ENCODE measurements at regions not wholly inside any gene's neighbourhood (a gene's known extent, or its start where the extent isn't known, plus 50 kb on each side); places are given as distances from the start of the nearest gene placed in this dataset.

- no peak for DNase-seq
These were observed 94.0 kb upstream of the DDIT4L start for GRCh38 chr4:100284129-100284880.

- DNase-seq = no peak
These were observed 90.5 kb upstream of the DDIT4L start for GRCh38 chr4:100280807-100281206.

GRCh38 chr4:100278567-100278966, 88.3 kb upstream of the DDIT4L start:
- no peak for DNase-seq

- peak; percentile 36 for DNase-seq
These were observed 79.2 kb upstream of the DDIT4L start for GRCh38 chr4:100269446-100269845.

GRCh38 chr4:100268789-100269188, 78.5 kb upstream of the DDIT4L start:
- no peak for DNase-seq

GRCh38 chr4:100261346-100261745, 71.1 kb upstream of the DDIT4L start:
- no peak for DNase-seq

GRCh38 chr4:100258675-100259074, 68.4 kb upstream of the DDIT4L start:
- DNase-seq = peak; percentile 8

- DNase-seq = no peak
These were observed 67.3 kb upstream of the DDIT4L start for GRCh38 chr4:100257567-100257966.

GRCh38 chr4:100254237-100254636, 64.0 kb upstream of the DDIT4L start:
- no peak for DNase-seq

- no peak for DNase-seq
These were observed 58.2 kb upstream of the DDIT4L start for GRCh38 chr4:100248476-100248875.

- no peak for DNase-seq
These were observed 56.4 kb upstream of the DDIT4L start for GRCh38 chr4:100246697-100247096.

- DNase-seq = no peak
These were observed 54.1 kb upstream of the DDIT4L start for GRCh38 chr4:100244347-100244746.
